GM23338 (cell line): ENCODE measurements at regions not wholly inside any gene's neighbourhood (a gene's known extent, or its start where the extent isn't known, plus 50 kb on each side); places are given as distances from the start of the nearest gene placed in this dataset.

Experiments
- ATAC-seq: fragments of 200-7000 bp; cut with Tn5 transposase; 3 replicates; pipeline ENCODE4 v1.9.1; 2020
- DNase-seq: peaks from one replicate; pipeline ENCODE4 v3.0.0-alpha.2; 2015; ENCODE audit warnings: low spot score
- H2AFZ ChIP-seq: fragments of 200-600 bp; sonication (generic); 2 replicates; pipeline ENCODE4 v1.8.0; 2016; ENCODE audit warnings: antibody characterized with exemption, mild to moderate bottlenecking, moderate library complexity
- H3F3A ChIP-seq: fragments of 200-600 bp; sonication (generic); replicated peaks from 2 replicates; pipeline ENCODE4 v1.8.0; 2017; ENCODE audit warnings: antibody characterized with exemption, mixed run types, low read depth
- H3K27ac ChIP-seq: fragments of 200-600 bp; sonication (generic); 2 replicates; pipeline ENCODE4 v1.6.1; 2016; ENCODE audit warnings: low read depth
- H3K27me3 ChIP-seq: fragments of 200-600 bp; sonication (generic); 2 replicates; pipeline ENCODE4 v1.8.0; 2016; ENCODE audit warnings: mild to moderate bottlenecking, mixed run types, moderate library complexity; ENCODE audit not compliant: insufficient read depth
- H3K36me3 ChIP-seq: fragments of 200-600 bp; sonication (generic); 2 replicates; pipeline ENCODE4 v1.8.0; 2016; ENCODE audit warnings: mild to moderate bottlenecking; ENCODE audit not compliant: insufficient read depth
- H3K4me1 ChIP-seq: fragments of 200-600 bp; sonication (generic); 2 replicates; pipeline ENCODE4 v1.8.0; 2016; ENCODE audit warnings: mild to moderate bottlenecking, moderate library complexity; ENCODE audit not compliant: insufficient read depth
- H3K4me2 ChIP-seq: fragments of 200-600 bp; sonication (generic); 2 replicates; pipeline ENCODE4 v1.7.1; 2017; ENCODE audit warnings: mixed run types
- H3K4me3 ChIP-seq: fragments of 200-600 bp; sonication (generic); 2 replicates; pipeline ENCODE4 v1.6.1; 2016; ENCODE audit warnings: mixed run types
- H3K79me2 ChIP-seq: fragments of 200-600 bp; sonication (generic); replicated peaks from 2 replicates; pipeline ENCODE4 v1.8.0; 2017; ENCODE audit warnings: mild to moderate bottlenecking; ENCODE audit not compliant: insufficient read depth
- H3K9me2 ChIP-seq: fragments of 200-600 bp; sonication (generic); 2 replicates; pipeline ENCODE4 v1.8.0; 2017; ENCODE audit not compliant: insufficient read depth
- H4K20me1 ChIP-seq: fragments of 200-600 bp; sonication (generic); replicated peaks from 2 replicates; pipeline ENCODE4 v1.8.0; 2017; ENCODE audit warnings: mild to moderate bottlenecking; ENCODE audit not compliant: insufficient read depth
- H3K27ac Mint-ChIP-seq: 2 replicates; pipeline ENCODE4 v1.8.0; 2020; ENCODE audit warnings: inconsistent platforms, mild to moderate bottlenecking, moderate library complexity, mixed read lengths
- H3K27me3 Mint-ChIP-seq: 3 replicates; pipeline ENCODE4 v1.8.0; 2022; ENCODE audit warnings: low read depth, mild to moderate bottlenecking, moderate library complexity, mixed read lengths, inconsistent platforms; ENCODE audit not compliant: insufficient read depth, poor library complexity
- H3K36me3 Mint-ChIP-seq: 3 replicates; pipeline ENCODE4 v1.8.0; 2021; ENCODE audit warnings: low read depth, mild to moderate bottlenecking, inconsistent platforms, moderate library complexity, mixed read lengths
- H3K4me1 Mint-ChIP-seq: 3 replicates; pipeline ENCODE4 v1.8.0; 2020; ENCODE audit warnings: mild to moderate bottlenecking, inconsistent platforms, mixed read lengths
- H3K4me3 Mint-ChIP-seq: 3 replicates; pipeline ENCODE4 v1.8.0; 2021; ENCODE audit warnings: moderate library complexity, mild to moderate bottlenecking, inconsistent platforms, mixed read lengths
- H3K9me3 Mint-ChIP-seq: 3 replicates; pipeline ENCODE4 v1.8.0; 2020; ENCODE audit warnings: moderate library complexity, mild to moderate bottlenecking, inconsistent platforms, mixed read lengths
- CREB1 ChIP-seq: fragments of 250-450 bp; sonication (Bioruptor Pico); IDR thresholded peaks from 2 replicates; pipeline ENCODE4 v1.5.0; 2020; ENCODE audit warnings: low read depth, mild to moderate bottlenecking, moderate library complexity
- EZH2phosphoT487 ChIP-seq: fragments of 200-600 bp; sonication (generic); IDR thresholded peaks from one replicate; pipeline ENCODE4 v1.8.1; 2018; ENCODE audit warnings: antibody characterized with exemption; ENCODE audit not compliant: unreplicated experiment
- JUNB ChIP-seq: IDR thresholded peaks from one replicate; pipeline ENCODE4 v1.6.1; 2016; ENCODE audit warnings: antibody characterized with exemption; ENCODE audit not compliant: unreplicated experiment
- NANOG ChIP-seq: IDR thresholded peaks from 2 replicates; pipeline ENCODE4 v1.6.1; 2016; ENCODE audit warnings: antibody characterized with exemption, borderline replicate concordance
- POLR2AphosphoS5 ChIP-seq: IDR thresholded peaks from 2 replicates; pipeline ENCODE4 v1.6.1; 2016; ENCODE audit warnings: antibody characterized with exemption, low read depth
- ZNF331 ChIP-seq: fragments of 250-450 bp; sonication (Bioruptor Pico); IDR thresholded peaks from 2 replicates; pipeline ENCODE4 v1.5.0; 2020; ENCODE audit warnings: low read depth, mild to moderate bottlenecking, moderate library complexity
- TF ChIP-seq, protein P1 (sequence below), 2 experiments: fragments of 200-600 bp in 1 of 2; sonication (generic) in 1 of 2; conservative IDR thresholded peaks; 2 replicates each; pipeline versions ENCODE4 v1.5.1 to v1.6.1; 2016 to 2017; ENCODE audit warnings: antibody characterized with exemption in 2 of 2, low read depth in 2 of 2, mild to moderate bottlenecking in 2 of 2, moderate library complexity in 1 of 2
- TF ChIP-seq, protein P2 (sequence below): IDR thresholded peaks from 2 replicates; pipeline ENCODE4 v1.6.1; 2016; ENCODE audit warnings: antibody characterized with exemption
- TF ChIP-seq, protein P3 (sequence below): fragments of 250-450 bp; sonication (Bioruptor Pico); IDR thresholded peaks from 2 replicates; pipeline ENCODE4 v1.5.0; 2020; ENCODE audit warnings: mild to moderate bottlenecking, moderate library complexity
- TF ChIP-seq, protein P4 (sequence below): IDR thresholded peaks from one replicate; pipeline ENCODE4 v1.6.1; 2018; ENCODE audit warnings: antibody characterized with exemption; ENCODE audit not compliant: unreplicated experiment

DNA sequence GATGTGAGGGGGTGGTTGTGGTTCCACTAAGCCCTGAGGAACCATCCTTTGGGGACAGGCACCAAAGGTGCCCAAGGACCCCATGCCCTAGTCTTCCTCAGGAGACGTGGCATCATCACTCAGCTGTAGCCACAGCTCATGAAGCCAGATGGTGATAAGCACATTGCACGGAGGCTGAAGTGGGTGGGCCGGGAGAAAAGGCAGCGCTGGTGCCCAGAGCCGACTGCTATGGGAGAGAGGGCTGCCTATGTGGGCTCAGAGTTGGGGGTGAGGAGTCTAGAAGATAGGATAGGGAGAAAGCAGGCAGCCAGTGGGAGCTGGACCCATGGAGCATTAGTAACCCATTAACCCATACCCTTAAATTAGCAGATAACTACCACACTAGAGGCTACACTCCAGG lies 325.3 kb downstream of the RPS24 start (continued):
- TF ChIP-seq, protein P1, sequence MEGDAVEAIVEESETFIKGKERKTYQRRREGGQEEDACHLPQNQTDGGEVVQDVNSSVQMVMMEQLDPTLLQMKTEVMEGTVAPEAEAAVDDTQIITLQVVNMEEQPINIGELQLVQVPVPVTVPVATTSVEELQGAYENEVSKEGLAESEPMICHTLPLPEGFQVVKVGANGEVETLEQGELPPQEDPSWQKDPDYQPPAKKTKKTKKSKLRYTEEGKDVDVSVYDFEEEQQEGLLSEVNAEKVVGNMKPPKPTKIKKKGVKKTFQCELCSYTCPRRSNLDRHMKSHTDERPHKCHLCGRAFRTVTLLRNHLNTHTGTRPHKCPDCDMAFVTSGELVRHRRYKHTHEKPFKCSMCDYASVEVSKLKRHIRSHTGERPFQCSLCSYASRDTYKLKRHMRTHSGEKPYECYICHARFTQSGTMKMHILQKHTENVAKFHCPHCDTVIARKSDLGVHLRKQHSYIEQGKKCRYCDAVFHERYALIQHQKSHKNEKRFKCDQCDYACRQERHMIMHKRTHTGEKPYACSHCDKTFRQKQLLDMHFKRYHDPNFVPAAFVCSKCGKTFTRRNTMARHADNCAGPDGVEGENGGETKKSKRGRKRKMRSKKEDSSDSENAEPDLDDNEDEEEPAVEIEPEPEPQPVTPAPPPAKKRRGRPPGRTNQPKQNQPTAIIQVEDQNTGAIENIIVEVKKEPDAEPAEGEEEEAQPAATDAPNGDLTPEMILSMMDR (conservative IDR thresholded peaks at IDR 0.05; ENCODE audit: low read depth in 2 of 2) = no peak

DNA sequence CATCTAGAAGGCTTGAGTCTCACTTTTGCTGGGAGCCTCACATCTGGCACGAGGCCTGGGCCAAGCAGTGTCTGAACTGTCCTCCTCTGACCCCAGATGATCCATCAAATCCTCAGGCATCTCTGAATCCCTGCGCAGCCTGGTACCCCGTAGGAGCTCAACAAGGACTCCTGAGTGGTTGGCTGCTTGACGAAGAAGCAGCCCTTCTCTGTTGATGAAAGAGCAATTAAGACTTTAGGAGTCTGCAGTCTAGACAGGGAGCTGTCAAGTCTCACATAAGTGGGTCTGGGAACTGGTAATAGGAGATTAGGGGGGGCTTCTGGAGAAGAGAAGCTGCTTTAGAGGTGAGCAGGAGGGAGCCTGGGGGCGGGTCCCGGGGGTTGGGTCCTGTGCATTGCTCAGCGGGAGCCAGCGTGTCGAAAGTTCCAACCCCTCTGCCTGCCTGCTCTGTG lies 326.0 kb downstream of the RPS24 start:
- Histone ChIP-seq H3K4me3 (no peak overlapping the region), H2AFZ (peak overlapping the region; percentile 76), H3K36me3 (no peaks in the 10 kb centered on the region), H3K4me2 (no peak overlapping the region), H3F3A (no peaks in the 10 kb centered on the region), H4K20me1 (no peaks in the 10 kb centered on the region), H3K79me2 (no peaks in the 10 kb centered on the region), H3K27ac (no peak overlapping the region), H3K4me1 (peaks cover 7% of the 10 kb centered on the region), H3K9me2 (peaks cover 4% of the 10 kb centered on the region; the same call in 1 of the 2 replicates), H3K27me3 (no peaks in the 10 kb centered on the region)
- DNase-seq (no peak), ATAC-seq (peak; percentile 61)
- Mint-ChIP-seq H3K9me3 (no peaks in the 10 kb centered on the region), H3K27ac (no peak overlapping the region), H3K36me3 (no peaks in the 10 kb centered on the region), H3K4me1 (peaks cover 39% of the 10 kb centered on the region), H3K27me3 (peaks cover 11% of the 10 kb centered on the region), H3K4me3 (no peak overlapping the region)
- no peak for TF ChIP-seq ZNF331 (CRISPR knock-in tag)
- TF ChIP-seq, protein P1 (conservative IDR thresholded peaks at IDR 0.05; ENCODE audit: low read depth in 2 of 2) = no peak
- no peak for TF ChIP-seq NANOG
- TF ChIP-seq POLR2AphosphoS5 = no peak
- TF ChIP-seq, protein P2, sequence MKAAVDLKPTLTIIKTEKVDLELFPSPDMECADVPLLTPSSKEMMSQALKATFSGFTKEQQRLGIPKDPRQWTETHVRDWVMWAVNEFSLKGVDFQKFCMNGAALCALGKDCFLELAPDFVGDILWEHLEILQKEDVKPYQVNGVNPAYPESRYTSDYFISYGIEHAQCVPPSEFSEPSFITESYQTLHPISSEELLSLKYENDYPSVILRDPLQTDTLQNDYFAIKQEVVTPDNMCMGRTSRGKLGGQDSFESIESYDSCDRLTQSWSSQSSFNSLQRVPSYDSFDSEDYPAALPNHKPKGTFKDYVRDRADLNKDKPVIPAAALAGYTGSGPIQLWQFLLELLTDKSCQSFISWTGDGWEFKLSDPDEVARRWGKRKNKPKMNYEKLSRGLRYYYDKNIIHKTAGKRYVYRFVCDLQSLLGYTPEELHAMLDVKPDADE = no peak
- TF ChIP-seq CREB1 = no peak
- TF ChIP-seq, protein P3, sequence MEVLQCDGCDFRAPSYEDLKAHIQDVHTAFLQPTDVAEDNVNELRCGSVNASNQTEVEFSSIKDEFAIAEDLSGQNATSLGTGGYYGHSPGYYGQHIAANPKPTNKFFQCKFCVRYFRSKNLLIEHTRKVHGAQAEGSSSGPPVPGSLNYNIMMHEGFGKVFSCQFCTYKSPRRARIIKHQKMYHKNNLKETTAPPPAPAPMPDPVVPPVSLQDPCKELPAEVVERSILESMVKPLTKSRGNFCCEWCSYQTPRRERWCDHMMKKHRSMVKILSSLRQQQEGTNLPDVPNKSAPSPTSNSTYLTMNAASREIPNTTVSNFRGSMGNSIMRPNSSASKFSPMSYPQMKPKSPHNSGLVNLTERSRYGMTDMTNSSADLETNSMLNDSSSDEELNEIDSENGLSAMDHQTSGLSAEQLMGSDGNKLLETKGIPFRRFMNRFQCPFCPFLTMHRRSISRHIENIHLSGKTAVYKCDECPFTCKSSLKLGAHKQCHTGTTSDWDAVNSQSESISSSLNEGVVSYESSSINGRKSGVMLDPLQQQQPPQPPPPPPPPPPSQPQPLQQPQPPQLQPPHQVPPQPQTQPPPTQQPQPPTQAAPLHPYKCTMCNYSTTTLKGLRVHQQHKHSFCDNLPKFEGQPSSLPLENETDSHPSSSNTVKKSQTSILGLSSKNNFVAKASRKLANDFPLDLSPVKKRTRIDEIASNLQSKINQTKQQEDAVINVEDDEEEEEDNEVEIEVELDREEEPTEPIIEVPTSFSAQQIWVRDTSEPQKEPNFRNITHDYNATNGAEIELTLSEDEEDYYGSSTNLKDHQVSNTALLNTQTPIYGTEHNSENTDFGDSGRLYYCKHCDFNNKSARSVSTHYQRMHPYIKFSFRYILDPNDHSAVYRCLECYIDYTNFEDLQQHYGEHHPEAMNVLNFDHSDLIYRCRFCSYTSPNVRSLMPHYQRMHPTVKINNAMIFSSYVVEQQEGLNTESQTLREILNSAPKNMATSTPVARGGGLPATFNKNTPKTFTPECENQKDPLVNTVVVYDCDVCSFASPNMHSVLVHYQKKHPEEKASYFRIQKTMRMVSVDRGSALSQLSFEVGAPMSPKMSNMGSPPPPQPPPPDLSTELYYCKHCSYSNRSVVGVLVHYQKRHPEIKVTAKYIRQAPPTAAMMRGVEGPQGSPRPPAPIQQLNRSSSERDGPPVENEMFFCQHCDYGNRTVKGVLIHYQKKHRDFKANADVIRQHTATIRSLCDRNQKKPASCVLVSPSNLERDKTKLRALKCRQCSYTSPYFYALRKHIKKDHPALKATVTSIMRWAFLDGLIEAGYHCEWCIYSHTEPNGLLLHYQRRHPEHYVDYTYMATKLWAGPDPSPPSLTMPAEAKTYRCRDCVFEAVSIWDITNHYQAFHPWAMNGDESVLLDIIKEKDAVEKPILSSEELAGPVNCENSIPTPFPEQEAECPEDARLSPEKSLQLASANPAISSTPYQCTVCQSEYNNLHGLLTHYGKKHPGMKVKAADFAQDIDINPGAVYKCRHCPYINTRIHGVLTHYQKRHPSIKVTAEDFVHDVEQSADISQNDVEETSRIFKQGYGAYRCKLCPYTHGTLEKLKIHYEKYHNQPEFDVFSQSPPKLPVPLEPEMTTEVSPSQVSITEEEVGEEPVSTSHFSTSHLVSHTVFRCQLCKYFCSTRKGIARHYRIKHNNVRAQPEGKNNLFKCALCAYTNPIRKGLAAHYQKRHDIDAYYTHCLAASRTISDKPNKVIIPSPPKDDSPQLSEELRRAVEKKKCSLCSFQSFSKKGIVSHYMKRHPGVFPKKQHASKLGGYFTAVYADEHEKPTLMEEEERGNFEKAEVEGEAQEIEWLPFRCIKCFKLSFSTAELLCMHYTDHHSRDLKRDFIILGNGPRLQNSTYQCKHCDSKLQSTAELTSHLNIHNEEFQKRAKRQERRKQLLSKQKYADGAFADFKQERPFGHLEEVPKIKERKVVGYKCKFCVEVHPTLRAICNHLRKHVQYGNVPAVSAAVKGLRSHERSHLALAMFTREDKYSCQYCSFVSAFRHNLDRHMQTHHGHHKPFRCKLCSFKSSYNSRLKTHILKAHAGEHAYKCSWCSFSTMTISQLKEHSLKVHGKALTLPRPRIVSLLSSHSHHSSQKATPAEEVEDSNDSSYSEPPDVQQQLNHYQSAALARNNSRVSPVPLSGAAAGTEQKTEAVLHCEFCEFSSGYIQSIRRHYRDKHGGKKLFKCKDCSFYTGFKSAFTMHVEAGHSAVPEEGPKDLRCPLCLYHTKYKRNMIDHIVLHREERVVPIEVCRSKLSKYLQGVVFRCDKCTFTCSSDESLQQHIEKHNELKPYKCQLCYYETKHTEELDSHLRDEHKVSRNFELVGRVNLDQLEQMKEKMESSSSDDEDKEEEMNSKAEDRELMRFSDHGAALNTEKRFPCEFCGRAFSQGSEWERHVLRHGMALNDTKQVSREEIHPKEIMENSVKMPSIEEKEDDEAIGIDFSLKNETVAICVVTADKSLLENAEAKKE (CRISPR knock-in tag) = no peak
- TF ChIP-seq JUNB = no peak
- TF ChIP-seq, protein P4, sequence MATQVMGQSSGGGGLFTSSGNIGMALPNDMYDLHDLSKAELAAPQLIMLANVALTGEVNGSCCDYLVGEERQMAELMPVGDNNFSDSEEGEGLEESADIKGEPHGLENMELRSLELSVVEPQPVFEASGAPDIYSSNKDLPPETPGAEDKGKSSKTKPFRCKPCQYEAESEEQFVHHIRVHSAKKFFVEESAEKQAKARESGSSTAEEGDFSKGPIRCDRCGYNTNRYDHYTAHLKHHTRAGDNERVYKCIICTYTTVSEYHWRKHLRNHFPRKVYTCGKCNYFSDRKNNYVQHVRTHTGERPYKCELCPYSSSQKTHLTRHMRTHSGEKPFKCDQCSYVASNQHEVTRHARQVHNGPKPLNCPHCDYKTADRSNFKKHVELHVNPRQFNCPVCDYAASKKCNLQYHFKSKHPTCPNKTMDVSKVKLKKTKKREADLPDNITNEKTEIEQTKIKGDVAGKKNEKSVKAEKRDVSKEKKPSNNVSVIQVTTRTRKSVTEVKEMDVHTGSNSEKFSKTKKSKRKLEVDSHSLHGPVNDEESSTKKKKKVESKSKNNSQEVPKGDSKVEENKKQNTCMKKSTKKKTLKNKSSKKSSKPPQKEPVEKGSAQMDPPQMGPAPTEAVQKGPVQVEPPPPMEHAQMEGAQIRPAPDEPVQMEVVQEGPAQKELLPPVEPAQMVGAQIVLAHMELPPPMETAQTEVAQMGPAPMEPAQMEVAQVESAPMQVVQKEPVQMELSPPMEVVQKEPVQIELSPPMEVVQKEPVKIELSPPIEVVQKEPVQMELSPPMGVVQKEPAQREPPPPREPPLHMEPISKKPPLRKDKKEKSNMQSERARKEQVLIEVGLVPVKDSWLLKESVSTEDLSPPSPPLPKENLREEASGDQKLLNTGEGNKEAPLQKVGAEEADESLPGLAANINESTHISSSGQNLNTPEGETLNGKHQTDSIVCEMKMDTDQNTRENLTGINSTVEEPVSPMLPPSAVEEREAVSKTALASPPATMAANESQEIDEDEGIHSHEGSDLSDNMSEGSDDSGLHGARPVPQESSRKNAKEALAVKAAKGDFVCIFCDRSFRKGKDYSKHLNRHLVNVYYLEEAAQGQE = no peak
- TF ChIP-seq EZH2phosphoT487 = no peak
